ENCODE measurements at regions not wholly inside any gene's neighbourhood (a gene's known extent, or its start where the extent isn't known, plus 50 kb on each side); places are given as distances from the start of the nearest gene placed in this dataset.
A peak's percentile ranks its signal among the peaks of the same experiment; 100 is the strongest.

- no peaks in the 10 kb centered on the region for H3K9me3 ChIP-seq
- no peak overlapping the region for H3K27ac ChIP-seq
- TF ChIP-seq POLR2A (IDR thresholded peaks at IDR 0.05) (no peak), CTCF (IDR thresholded peaks at IDR 0.05) (no peak)
- H3K4me3 ChIP-seq, result no peak overlapping the region
- no peaks in the 10 kb centered on the region for H3K36me3 ChIP-seq
- H3K4me1 ChIP-seq, result no peaks in the 10 kb centered on the region
- no peak for DNase-seq
- H3K27me3 ChIP-seq, result no peaks in the 10 kb centered on the region
Measured at GRCh38 chr1:79732950-79733349, 726.4 kb upstream of the ADGRL4 start.

GRCh38 chr1:79726911-79727310 is 720.4 kb upstream of the ADGRL4 start:
- Histone ChIP-seq H3K9me3 (no peaks in the 10 kb centered on the region), H3K4me3 (no peak overlapping the region), H3K36me3 (no peaks in the 10 kb centered on the region), H3K27ac (no peak overlapping the region), H3K27me3 (no peaks in the 10 kb centered on the region), H3K4me1 (no peaks in the 10 kb centered on the region)
- TF ChIP-seq POLR2A (IDR thresholded peaks at IDR 0.05), result no peak
- no peak for TF ChIP-seq CTCF (IDR thresholded peaks at IDR 0.05)
- no peak for DNase-seq

GRCh38 chr1:79726321-79726720 is 719.8 kb upstream of the ADGRL4 start:
- Histone ChIP-seq H3K27ac (no peak overlapping the region), H3K4me1 (no peaks in the 10 kb centered on the region), H3K27me3 (no peaks in the 10 kb centered on the region), H3K36me3 (no peaks in the 10 kb centered on the region), H3K9me3 (no peaks in the 10 kb centered on the region), H3K4me3 (no peak overlapping the region)
- TF ChIP-seq POLR2A (IDR thresholded peaks at IDR 0.05), result no peak
- TF ChIP-seq CTCF (IDR thresholded peaks at IDR 0.05), result no peak
- DNase-seq, result no peak

GRCh38 chr1:79716447-79716846 is 709.9 kb upstream of the ADGRL4 start:
- TF ChIP-seq POLR2A (IDR thresholded peaks at IDR 0.05) (no peak), CTCF (IDR thresholded peaks at IDR 0.05) (no peak)
- Histone ChIP-seq H3K27ac (no peak overlapping the region), H3K27me3 (no peaks in the 10 kb centered on the region), H3K9me3 (no peaks in the 10 kb centered on the region), H3K4me1 (no peaks in the 10 kb centered on the region), H3K36me3 (no peaks in the 10 kb centered on the region), H3K4me3 (no peak overlapping the region)
- no peak for DNase-seq

GRCh38 chr1:79714664-79715063 is 708.1 kb upstream of the ADGRL4 start:
- H3K36me3 ChIP-seq, result no peaks in the 10 kb centered on the region
- H3K9me3 ChIP-seq, result no peaks in the 10 kb centered on the region
- no peaks in the 10 kb centered on the region for H3K27me3 ChIP-seq
- no peak for TF ChIP-seq CTCF (IDR thresholded peaks at IDR 0.05)
- no peak for TF ChIP-seq POLR2A (IDR thresholded peaks at IDR 0.05)
- H3K4me1 ChIP-seq, result no peaks in the 10 kb centered on the region
- DNase-seq, result no peak
- H3K27ac ChIP-seq, result no peak overlapping the region
- H3K4me3 ChIP-seq, result no peak overlapping the region

GRCh38 chr1:79711001-79711431 is 704.5 kb upstream of the ADGRL4 start:
- Histone ChIP-seq H3K27ac (peak overlapping the region in 2 of 4 donors; percentile 14 to 59), H3K36me3 (no peaks in the 10 kb centered on the region), H3K27me3 (no peaks in the 10 kb centered on the region), H3K4me1 (no peaks in the 10 kb centered on the region), H3K4me3 (no peak overlapping the region), H3K9me3 (no peaks in the 10 kb centered on the region)
- TF ChIP-seq CTCF (IDR thresholded peaks at IDR 0.05) (no peak), POLR2A (IDR thresholded peaks at IDR 0.05) (no peak)
- no peak for DNase-seq
